Testis (tissue), 2 donors: ENCODE measurements at regions not wholly inside any gene's neighbourhood (a gene's known extent, or its start where the extent isn't known, plus 50 kb on each side); places are given as distances from the start of the nearest gene placed in this dataset.

Experiments used
- DNase-seq: peaks from one replicate; pipeline ENCODE4 v3.0.0-alpha.2; 2019
- H3K27ac ChIP-seq, 2 donors: fragments of 200-600 bp; sonication (generic); one replicate each; pipeline ENCODE4 v1.5.1; 2019
- H3K27me3 ChIP-seq: fragments of 200-600 bp; sonication (generic); one replicate; pipeline ENCODE4 v1.5.1; 2019
- H3K36me3 ChIP-seq: fragments of 200-600 bp; sonication (generic); one replicate; pipeline ENCODE4 v1.5.1; 2017; ENCODE audit warnings: low read depth; ENCODE audit errors: missing control alignments
- H3K4me1 ChIP-seq: fragments of 200-600 bp; sonication (generic); one replicate; pipeline ENCODE4 v1.5.1; 2019
- H3K4me3 ChIP-seq, 2 donors: fragments of 200-600 bp; sonication (generic); one replicate each; pipeline ENCODE4 v1.5.1; 2017 to 2019
- H3K9me3 ChIP-seq: fragments of 200-600 bp; sonication (generic); one replicate; pipeline ENCODE4 v1.5.1; 2017
- CTCF ChIP-seq, 3 experiments: fragments of 450-650 bp in 2 of 3; fragments of 200-600 bp in 1 of 3; sonication (generic) in 1 of 3; IDR thresholded peaks; one replicate each; pipeline ENCODE4 v1.5.1; 2016 to 2019; ENCODE audit warnings: antibody characterized with exemption in 3 of 3, mild to moderate bottlenecking in 2 of 3, moderate library complexity in 1 of 3
- POLR2A ChIP-seq: fragments of 450-650 bp; IDR thresholded peaks from one replicate; pipeline ENCODE4 v1.6.1; 2017; ENCODE audit warnings: antibody characterized with exemption, mild to moderate bottlenecking, moderate library complexity
- WGBS, 2 donors: methylation state at CpG; one replicate each; pipeline ENCODE4 v1.1.5; 2018; 5-methylcytosine and 5-hydroxymethylcytosine counted together
- intact Hi-C: fragments of 100-400 bp; cut with DNase I; formaldehyde crosslinking; loops from one replicate; pipeline ENCODE4 v1.15.1; 2023; ENCODE audit warnings: low total_unique reads

- H3K4me3 ChIP-seq = no peak overlapping the region
- no peak for DNase-seq
- no peaks in the 10 kb centered on the region for H3K27me3 ChIP-seq
- H3K9me3 ChIP-seq = no peaks in the 10 kb centered on the region
- no peak for TF ChIP-seq POLR2A
- TF ChIP-seq CTCF (IDR thresholded peaks at IDR 0.05) = no peak
- intact Hi-C loops = no loop called here
- 40 to 69% methylated on average over 1 to 4 of the region's 4 CpGs for WGBS, 2 donors
- no peaks in the 10 kb centered on the region for H3K36me3 ChIP-seq
- H3K27ac ChIP-seq = no peak overlapping the region
- no peaks in the 10 kb centered on the region for H3K4me1 ChIP-seq
Measured at GRCh38 chrX:113470166-113470565, 629.5 kb upstream of the AMOT start.

DNA sequence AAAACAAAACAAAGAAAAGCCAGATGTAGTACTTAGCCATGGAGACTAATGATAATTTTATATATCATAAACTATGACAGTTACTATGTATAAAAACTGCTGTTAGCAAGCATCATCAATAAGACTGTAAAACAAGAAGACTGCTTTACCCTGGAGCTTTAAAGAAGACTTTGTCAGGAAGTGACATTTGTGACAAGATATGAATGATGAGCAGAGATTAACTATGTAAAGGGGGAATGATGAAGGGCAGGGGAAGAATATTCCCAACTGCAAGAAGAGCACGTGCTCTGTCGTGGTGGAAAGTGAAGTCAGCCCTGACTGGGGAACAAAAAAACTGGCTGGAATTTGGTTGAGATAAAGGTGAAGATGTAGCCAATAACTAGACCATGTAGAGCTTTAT is 617.1 kb upstream of the AMOT start:
- TF ChIP-seq POLR2A = no peak
- intact Hi-C loops = no loop called here
- Histone ChIP-seq H3K36me3 (no peaks in the 10 kb centered on the region), H3K4me1 (no peaks in the 10 kb centered on the region), H3K9me3 (no peaks in the 10 kb centered on the region), H3K27me3 (no peaks in the 10 kb centered on the region), H3K27ac (no peak overlapping the region), H3K4me3 (no peak overlapping the region)
- WGBS, 2 donors = 70% methylated on average over 2 of the region's 2 CpGs; no CpG with 5 or more reads in 1 of the 2 donors
- no peak for DNase-seq

GRCh38 chrX:113455582-113455981 is 615.0 kb upstream of the AMOT start:
- Histone ChIP-seq H3K4me1 (no peaks in the 10 kb centered on the region), H3K36me3 (no peaks in the 10 kb centered on the region), H3K27ac (no peak overlapping the region), H3K9me3 (no peaks in the 10 kb centered on the region), H3K4me3 (no peak overlapping the region), H3K27me3 (no peaks in the 10 kb centered on the region)
- intact Hi-C loops = no loop called here
- TF ChIP-seq CTCF (IDR thresholded peaks at IDR 0.05) (no peak), POLR2A (no peak)
- DNase-seq = no peak

DNA sequence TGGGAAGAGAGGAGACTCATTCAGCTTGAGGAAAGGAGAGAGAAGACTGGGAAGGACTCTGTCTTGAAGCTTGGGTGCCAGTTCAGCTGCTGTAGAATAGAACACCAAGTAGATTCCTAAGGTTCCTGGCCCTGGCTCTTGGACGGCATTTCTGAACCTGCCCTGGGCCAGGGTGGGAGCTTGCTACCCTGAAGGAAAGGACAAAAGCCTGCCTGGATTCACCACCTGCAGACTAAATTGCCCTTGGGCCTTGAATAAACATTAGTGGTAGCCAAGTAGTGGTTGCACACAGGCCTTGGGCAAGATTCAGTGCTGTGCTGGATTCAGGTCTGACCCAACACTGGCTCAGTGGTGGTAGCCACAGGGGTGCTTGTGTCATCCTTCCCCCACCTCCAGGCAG is 588.4 kb upstream of the AMOT start:
- TF ChIP-seq CTCF (IDR thresholded peaks at IDR 0.05) = no peak
- intact Hi-C loops = no loop called here
- DNase-seq = no peak
- Histone ChIP-seq H3K27me3 (no peaks in the 10 kb centered on the region), H3K4me1 (no peaks in the 10 kb centered on the region), H3K27ac (no peak overlapping the region), H3K36me3 (no peaks in the 10 kb centered on the region), H3K4me3 (no peak overlapping the region), H3K9me3 (no peaks in the 10 kb centered on the region)
- 80 to 100% methylated on average over 1 of the region's 1 CpG for WGBS, 2 donors

DNA sequence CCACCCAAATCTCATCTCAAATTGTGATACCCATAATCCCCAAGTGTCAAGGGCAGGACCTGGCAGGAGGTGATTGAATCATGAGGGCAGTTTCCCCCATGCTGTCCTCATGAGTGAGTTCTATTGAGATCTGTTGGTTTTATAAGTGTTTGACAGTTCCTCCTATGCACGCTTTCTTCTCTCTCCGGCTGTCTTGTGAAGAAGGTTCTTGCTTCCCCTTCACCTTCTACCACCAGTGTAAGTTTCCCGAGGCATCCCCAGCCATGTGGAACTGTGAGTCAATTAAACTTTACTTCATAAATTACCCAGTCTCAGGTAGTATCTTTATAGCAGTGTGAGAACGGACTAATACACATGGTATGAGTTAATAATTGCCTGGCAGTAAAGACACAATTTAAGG is 581.7 kb upstream of the AMOT start:
- intact Hi-C loops = no loop called here
- TF ChIP-seq CTCF (IDR thresholded peaks at IDR 0.05) = no peak

More for the DNA sequence above, 581.7 kb upstream of the AMOT start:
- Histone ChIP-seq H3K4me3 (no peak overlapping the region), H3K36me3 (no peaks in the 10 kb centered on the region), H3K27ac (no peak overlapping the region), H3K9me3 (no peaks in the 10 kb centered on the region), H3K27me3 (no peaks in the 10 kb centered on the region), H3K4me1 (no peaks in the 10 kb centered on the region)
- no peak for DNase-seq
- 67 to 78% methylated on average over 3 to 4 of the region's 4 CpGs for WGBS, 2 donors
